T-cell (primary cell): ENCODE measurements at regions not wholly inside any gene's neighbourhood (a gene's known extent, or its start where the extent isn't known, plus 50 kb on each side); places are given as distances from the start of the nearest gene placed in this dataset.
"Not testable (repeated sequence)": the region's sequence is repeated elsewhere in the genome, so short reads cannot be mapped to it uniquely, and the experiment has no call there.

ENCODE experiments used
- ATAC-seq, 4 experiments: fragments of 200-7000 bp in 3 of 4; fragments of 150-1000 bp in 1 of 4; cut with Tn5 transposase; replicated peaks in 1 of 4; 1 replicate in 3 of 4; 2 replicates in 1 of 4; pipeline ENCODE4 v1.10.0; 2021; ENCODE audit warnings: moderate library complexity in 3 of 4, mild to moderate bottlenecking in 2 of 4, moderate number of reproducible peaks in 1 of 4
- CTCF ChIA-PET, 2 donors: fragments of 300-600 bp; sonication (Branson Sonifier 250); formaldehyde crosslinking; loops; one replicate each; lab custom pipeline; 2022; ENCODE audit warnings: antibody characterized with exemption in 2 of 2; lab: Charles Lee
- POLR2A ChIA-PET, 2 donors: fragments of 300-600 bp; sonication (Branson Sonifier 250); formaldehyde crosslinking; loops; one replicate each; lab custom pipeline; 2022; ENCODE audit warnings: antibody characterized with exemption in 2 of 2; lab: Charles Lee
- DNase-seq, 35 experiments: peaks; one replicate each; pipeline versions ENCODE4 v3.0.0 to v3.0.0-alpha.2; 2013 to 2023
- H3K27ac ChIP-seq: one replicate; pipeline ENCODE4 v1.5.1; 2013; ENCODE audit warnings: low read length
- H3K27me3 ChIP-seq, 2 experiments: replicated peaks in 1 of 2; 1 replicate in 1 of 2; 2 replicates in 1 of 2; pipeline versions ENCODE4 v1.6.1 to v1.7.0; 2013; ENCODE audit warnings: low read length in 1 of 2, mixed read lengths in 1 of 2; ENCODE audit not compliant: control insufficient read depth in 2 of 2, insufficient read depth in 2 of 2; ENCODE audit errors: extremely low read depth in 1 of 2
- H3K36me3 ChIP-seq, 2 donors: 1 replicate in 1 of 2; 2 replicates in 1 of 2; pipeline versions ENCODE4 v1.6.1 to v1.7.0; 2013; ENCODE audit warnings: low read length in 1 of 2; ENCODE audit not compliant: control insufficient read depth in 2 of 2, insufficient read depth in 1 of 2; ENCODE audit errors: extremely low read depth in 1 of 2
- H3K4me1 ChIP-seq, 2 experiments: 1 replicate in 1 of 2; 2 replicates in 1 of 2; pipeline versions ENCODE4 v1.6.1 to v1.7.0; 2013; ENCODE audit warnings: low read length in 2 of 2, mixed read lengths in 1 of 2; ENCODE audit not compliant: insufficient read depth in 2 of 2, control insufficient read depth in 1 of 2; ENCODE audit errors: extremely low read depth in 1 of 2
- H3K4me3 ChIP-seq, 2 donors: 1 replicate in 1 of 2; 2 replicates in 1 of 2; pipeline versions ENCODE4 v1.5.1 to v1.7.0; 2013; ENCODE audit warnings: mild to moderate bottlenecking in 2 of 2, low read length in 1 of 2, moderate library complexity in 1 of 2; ENCODE audit not compliant: control insufficient read depth in 1 of 2; ENCODE audit errors: extremely low read depth in 1 of 2
- H3K9me3 ChIP-seq: 2 replicates; pipeline ENCODE4 v1.7.0; 2013
- H3K27ac Mint-ChIP-seq, 2 donors: one replicate each; pipeline ENCODE4 v1.8.0; 2020 to 2021; ENCODE audit warnings: mild to moderate bottlenecking in 2 of 2, mixed read lengths in 2 of 2
- H3K27me3 Mint-ChIP-seq, 2 donors: one replicate each; pipeline ENCODE4 v1.8.0; 2021 to 2022; ENCODE audit warnings: mixed read lengths in 2 of 2
- H3K36me3 Mint-ChIP-seq: one replicate; pipeline ENCODE4 v1.8.0; 2021; ENCODE audit warnings: mixed read lengths
- H3K4me1 Mint-ChIP-seq, 3 donors: one replicate each; pipeline ENCODE4 v1.8.0; 2020 to 2022; ENCODE audit warnings: mixed read lengths in 3 of 3, mild to moderate bottlenecking in 1 of 3
- H3K4me3 Mint-ChIP-seq, 3 donors: one replicate each; pipeline ENCODE4 v1.8.0; 2020 to 2022; ENCODE audit warnings: mild to moderate bottlenecking in 3 of 3, mixed read lengths in 3 of 3, moderate library complexity in 3 of 3
- H3K9me3 Mint-ChIP-seq, 3 donors: one replicate each; pipeline ENCODE4 v1.8.0; 2020 to 2022; ENCODE audit warnings: mixed read lengths in 3 of 3
- WGBS: methylation state at CpG from one replicate; pipeline ENCODE4 v1.1.5; 2013; ENCODE audit warnings: missing lambda C conversion rate; ENCODE audit not compliant: insufficient coverage; 5-methylcytosine and 5-hydroxymethylcytosine counted together

DNA sequence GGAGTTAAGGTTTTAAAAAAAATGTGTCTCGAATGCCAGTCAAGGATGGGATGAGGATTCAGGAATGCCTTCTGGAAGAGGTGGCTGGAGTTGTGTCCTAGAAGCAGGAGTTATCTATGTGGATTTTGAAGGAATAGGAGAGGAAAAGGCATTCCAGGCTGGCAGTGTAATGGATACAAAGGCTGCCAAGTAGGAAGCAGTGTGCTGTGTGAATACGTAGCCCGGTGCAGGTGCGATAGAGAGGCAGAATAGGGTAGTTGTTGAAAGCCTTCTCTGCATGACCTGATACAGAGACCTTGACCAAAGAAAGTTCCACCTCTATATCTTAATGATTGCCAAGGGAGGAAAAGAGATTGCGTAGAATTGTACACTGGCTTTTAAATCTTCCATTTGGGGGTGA is 128.1 kb upstream of the ITGB1 start:
- ChIA-PET CTCF (no interaction called here), POLR2A (no interaction called here)
- WGBS, result 100% methylated on average over 1 of the region's 5 CpGs

DNA sequence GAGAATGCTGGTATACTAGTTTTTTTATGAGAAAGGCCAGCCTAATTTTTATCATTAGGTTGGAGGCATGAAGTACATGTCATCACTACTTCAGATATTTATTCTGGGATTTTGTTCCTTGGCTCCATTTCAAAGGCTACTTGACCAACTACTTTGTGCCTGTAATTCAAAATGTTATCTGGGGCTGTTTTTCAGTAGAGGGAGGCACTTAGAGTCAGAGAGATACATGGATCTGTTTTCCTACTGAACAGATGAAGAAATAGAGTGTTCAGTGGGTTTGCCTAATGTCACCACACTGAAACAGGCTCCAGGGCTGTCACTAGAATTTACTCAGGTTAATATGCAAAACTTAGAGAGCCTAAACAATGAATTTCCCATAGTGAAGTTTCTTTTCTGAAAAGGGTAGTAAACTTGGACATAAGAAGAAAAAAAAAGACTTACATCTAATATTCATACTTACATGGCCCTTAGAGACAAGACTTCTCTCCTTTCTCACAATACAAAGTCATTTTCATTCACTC is 127.3 kb upstream of the ITGB1 start:
- peaks cover 10 to 14% of the 10 kb centered on the region in 2 experiments for H3K4me1 ChIP-seq
- CTCF ChIA-PET, result interaction anchor here (0.5 to 1.2 kb wide), 2 partner anchors 7 to 13 kb away, joined by 3 read pairs; no protein-coding TSS in a partner anchor

More for the DNA sequence above, 128.1 kb upstream of the ITGB1 start:
- H3K4me3 Mint-ChIP-seq, result no peak overlapping the region
- H3K36me3 Mint-ChIP-seq, result peaks cover 24% of the 10 kb centered on the region
- H3K27me3 Mint-ChIP-seq, result no peaks in the 10 kb centered on the region
- Histone ChIP-seq H3K4me1 (peaks cover 10 to 14% of the 10 kb centered on the region in 2 experiments), H3K27me3 (no peaks in the 10 kb centered on the region), H3K4me3 (no peak overlapping the region), H3K9me3 (no peaks in the 10 kb centered on the region), H3K36me3 (no peaks in the 10 kb centered on the region), H3K27ac (no peak overlapping the region)
- no peak for ATAC-seq
- peaks cover 4 to 14% (median 5%) of the 10 kb centered on the region in 3 donors for H3K9me3 Mint-ChIP-seq
- DNase-seq, result no peak
- peak overlapping the region in 1 of 2 donors; percentile 4 for H3K27ac Mint-ChIP-seq
- H3K4me1 Mint-ChIP-seq, result peaks cover 25 to 55% (median 28%) of the 10 kb centered on the region in 3 donors

DNA sequence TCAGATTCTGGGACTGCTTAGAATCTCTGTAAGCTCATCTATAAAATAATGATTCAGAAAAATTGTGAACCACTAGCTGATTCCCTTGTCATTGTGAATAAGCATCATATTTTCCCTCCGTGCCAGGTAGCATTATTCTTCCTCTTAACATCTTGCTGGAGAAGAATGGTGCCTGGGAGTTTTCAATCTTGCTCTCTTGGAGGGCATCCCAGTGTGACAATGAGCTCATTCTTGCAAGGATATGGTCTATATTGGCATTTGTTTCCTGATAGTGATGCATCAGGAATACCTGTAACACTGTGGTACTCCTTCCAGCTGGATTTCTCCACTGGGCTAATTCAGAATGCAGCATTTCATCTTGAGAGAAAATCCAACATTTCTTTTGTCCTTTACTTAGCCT is 126.4 kb upstream of the ITGB1 start:
- Histone ChIP-seq H3K4me3 (no peak overlapping the region), H3K4me1 (peaks cover 10 to 14% of the 10 kb centered on the region in 2 experiments), H3K27ac (no peak overlapping the region), H3K27me3 (no peaks in the 10 kb centered on the region), H3K36me3 (no peaks in the 10 kb centered on the region), H3K9me3 (no peaks in the 10 kb centered on the region)
- Mint-ChIP-seq H3K27me3 (no peaks in the 10 kb centered on the region), H3K9me3 (peaks cover 4 to 11% (median 4%) of the 10 kb centered on the region in 3 donors), H3K36me3 (peaks cover 25% of the 10 kb centered on the region), H3K27ac (no peak overlapping the region), H3K4me3 (no peak overlapping the region), H3K4me1 (peaks cover 25 to 47% (median 28%) of the 10 kb centered on the region in 3 donors)
- DNase-seq, result no peak
- CTCF ChIA-PET, result interaction anchor here (0.6 to 1.2 kb wide), 3 partner anchors 14 to 693 kb away, joined by 3 to 5 read pairs (median 3); no protein-coding TSS in a partner anchor
- POLR2A ChIA-PET, result interaction anchor here in 1 of 2 donors (0.7 kb wide), 1 partner anchor 19 kb away, joined by 3 read pairs; no protein-coding TSS in a partner anchor
- ATAC-seq, result no peak
- WGBS, result no CpG with 5 or more reads among the region's 1 CpG

More for the DNA sequence above, 127.3 kb upstream of the ITGB1 start:
- Mint-ChIP-seq H3K4me1 (peaks cover 25 to 55% (median 28%) of the 10 kb centered on the region in 3 donors), H3K9me3 (peaks cover 5 to 12% (median 10%) of the 10 kb centered on the region in 3 donors), H3K36me3 (peaks cover 31% of the 10 kb centered on the region), H3K27me3 (no peaks in the 10 kb centered on the region), H3K4me3 (no peak overlapping the region), H3K27ac (peak overlapping the region in 1 of 2 donors; percentile 41)
- no peaks in the 10 kb centered on the region for H3K9me3 ChIP-seq
- ATAC-seq (no peak), DNase-seq (no peak)
- POLR2A ChIA-PET, result no interaction called here
- H3K36me3 ChIP-seq, result no peaks in the 10 kb centered on the region
- no peaks in the 10 kb centered on the region for H3K27me3 ChIP-seq
- H3K4me3 ChIP-seq, result no peak overlapping the region
- no peak overlapping the region for H3K27ac ChIP-seq

DNA sequence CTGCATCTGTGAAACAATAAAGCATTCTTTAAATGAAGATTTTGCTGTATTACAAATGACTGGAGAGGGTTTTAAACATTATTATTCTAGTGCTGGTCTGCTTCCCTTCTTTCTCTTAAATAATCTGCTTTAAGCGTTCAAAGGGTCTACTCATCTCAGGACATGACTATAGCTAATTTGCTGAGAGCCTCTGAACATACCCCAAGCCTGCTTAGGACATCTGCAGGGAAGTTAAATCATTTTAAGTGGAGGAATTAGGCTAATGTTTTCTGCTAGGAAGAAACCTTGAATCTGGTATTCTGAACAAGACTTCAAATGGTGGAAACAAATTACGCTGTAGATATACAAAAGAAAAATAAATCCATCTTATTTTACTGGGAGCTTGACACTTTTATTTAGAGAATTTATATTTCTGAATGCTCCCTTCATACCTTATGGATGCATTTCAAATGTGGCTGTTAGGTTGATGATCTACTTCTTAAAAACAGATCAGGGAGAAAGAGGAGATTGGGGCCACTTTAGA is 124.4 kb upstream of the ITGB1 start:
- Mint-ChIP-seq H3K4me3 (no peak overlapping the region), H3K4me1 (peaks cover 18 to 41% (median 21%) of the 10 kb centered on the region in 3 donors), H3K9me3 (peaks cover 0 to 7% (median 0%) of the 10 kb centered on the region in 3 donors), H3K27me3 (no peaks in the 10 kb centered on the region), H3K36me3 (peaks cover 20% of the 10 kb centered on the region), H3K27ac (peak overlapping the region in 1 of 2 donors; percentile 41)
- DNase-seq, result no peak
- Histone ChIP-seq H3K36me3 (no peaks in the 10 kb centered on the region), H3K4me1 (peaks cover 4 to 9% of the 10 kb centered on the region in 2 experiments), H3K27me3 (no peaks in the 10 kb centered on the region), H3K4me3 (no peak overlapping the region), H3K9me3 (no peaks in the 10 kb centered on the region), H3K27ac (no peak overlapping the region)
- no CpG with 5 or more reads among the region's 2 CpGs for WGBS
- CTCF ChIA-PET, result no interaction called here
- ATAC-seq, result no peak
- POLR2A ChIA-PET, result no interaction called here

DNA sequence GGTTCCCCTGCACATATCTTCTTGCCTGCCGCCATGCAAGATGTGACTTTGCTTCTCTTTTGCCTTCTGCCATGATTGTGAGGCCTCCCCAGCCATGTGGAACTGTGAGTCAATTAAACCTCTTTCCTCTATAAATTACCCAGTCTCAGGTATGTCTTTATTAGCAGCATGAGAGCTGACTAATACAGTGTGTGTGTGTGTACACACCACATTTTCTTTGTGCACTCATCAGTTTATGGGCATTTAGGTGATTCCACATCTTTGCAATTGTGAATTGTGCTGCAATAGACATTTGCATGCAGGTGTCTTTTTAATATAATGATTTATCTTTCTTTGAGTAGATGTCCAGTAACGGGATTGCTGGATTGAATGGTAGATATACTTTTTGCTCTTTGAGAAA is 122.4 kb upstream of the ITGB1 start:
- H3K4me3 ChIP-seq, H3K27ac ChIP-seq, POLR2A ChIA-PET, ATAC-seq, H3K27ac Mint-ChIP-seq, H3K36me3 ChIP-seq, H3K9me3 Mint-ChIP-seq, CTCF ChIA-PET, H3K27me3 ChIP-seq, H3K27me3 Mint-ChIP-seq, H3K4me3 Mint-ChIP-seq, H3K9me3 ChIP-seq, H3K4me1 ChIP-seq, DNase-seq: not testable (repeated sequence)
- WGBS, result no CpG with 5 or more reads among the region's 2 CpGs
- Mint-ChIP-seq H3K4me1 (peaks cover 2 to 25% (median 3%) of the 10 kb centered on the region in 3 donors), H3K36me3 (peaks cover 17% of the 10 kb centered on the region)

DNA sequence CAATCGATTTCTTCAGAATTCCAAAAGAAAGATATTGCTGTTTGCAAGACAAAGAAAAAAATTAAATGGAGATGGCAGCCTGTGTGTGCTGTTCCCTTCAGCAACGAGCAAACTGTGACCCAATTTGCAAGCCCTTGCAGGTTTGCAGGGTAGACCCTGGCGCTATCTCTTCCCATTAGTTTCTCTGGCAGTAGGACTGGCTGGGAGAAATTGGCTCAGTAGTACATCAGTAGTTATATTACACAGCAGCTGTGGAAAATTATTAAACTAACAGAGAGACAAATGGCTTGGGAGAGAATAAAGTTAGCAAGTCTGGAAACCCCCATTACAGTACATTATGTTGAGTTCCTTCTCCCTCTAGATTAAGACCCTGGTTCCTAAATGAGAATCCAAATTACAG is 116.4 kb upstream of the ITGB1 start:
- H3K4me3 ChIP-seq, result no peak overlapping the region
- Mint-ChIP-seq H3K36me3 (peaks cover 10% of the 10 kb centered on the region), H3K4me3 (no peak overlapping the region), H3K27ac (no peak overlapping the region), H3K27me3 (no peaks in the 10 kb centered on the region), H3K9me3 (no peaks in the 10 kb centered on the region), H3K4me1 (peaks cover 3 to 16% (median 3%) of the 10 kb centered on the region in 3 donors)
- H3K27me3 ChIP-seq, result no peaks in the 10 kb centered on the region
- no peak overlapping the region for H3K27ac ChIP-seq
- CTCF ChIA-PET, result no interaction called here
- no peaks in the 10 kb centered on the region for H3K36me3 ChIP-seq
- no peak for ATAC-seq
- no peaks in the 10 kb centered on the region for H3K9me3 ChIP-seq
- no peak for DNase-seq
- WGBS, result 69% methylated on average over 2 of the region's 3 CpGs
- no peaks in the 10 kb centered on the region for H3K4me1 ChIP-seq
- POLR2A ChIA-PET, result no interaction called here
